ENCODE measurements at regions not wholly inside any gene's neighbourhood (a gene's known extent, or its start where the extent isn't known, plus 50 kb on each side); places are given as distances from the start of the nearest gene placed in this dataset.

- TF ChIP-seq CTCF (IDR thresholded peaks at IDR 0.05) (no peak), POLR2A (IDR thresholded peaks at IDR 0.05) (no peak)
Observed at GRCh38 chr2:138110453-138111083, 146.3 kb downstream of the HNMT start.

All from breast epithelium (tissue), 3 donors.